Coronary artery (tissue), 2 donors: ENCODE measurements at regions not wholly inside any gene's neighbourhood (a gene's known extent, or its start where the extent isn't known, plus 50 kb on each side); places are given as distances from the start of the nearest gene placed in this dataset.

Experiments
- DNase-seq: peaks from one replicate; pipeline ENCODE4 v3.0.0-alpha.2; 2017; ENCODE audit warnings: low spot score
- H3K27ac ChIP-seq, 2 donors: fragments of 200-600 bp; sonication (generic); one replicate each; pipeline ENCODE4 v1.5.1; 2016 to 2019
- H3K4me3 ChIP-seq: fragments of 200-600 bp; sonication (generic); 2 replicates; pipeline ENCODE4 v1.5.1; 2016; ENCODE audit warnings: mild to moderate bottlenecking, moderate library complexity
- TF ChIP-seq, protein P1 (sequence below): fragments of 200-600 bp; sonication (generic); IDR thresholded peaks from one replicate; pipeline ENCODE4 v1.5.1; 2019; ENCODE audit warnings: antibody characterized with exemption

DNA sequence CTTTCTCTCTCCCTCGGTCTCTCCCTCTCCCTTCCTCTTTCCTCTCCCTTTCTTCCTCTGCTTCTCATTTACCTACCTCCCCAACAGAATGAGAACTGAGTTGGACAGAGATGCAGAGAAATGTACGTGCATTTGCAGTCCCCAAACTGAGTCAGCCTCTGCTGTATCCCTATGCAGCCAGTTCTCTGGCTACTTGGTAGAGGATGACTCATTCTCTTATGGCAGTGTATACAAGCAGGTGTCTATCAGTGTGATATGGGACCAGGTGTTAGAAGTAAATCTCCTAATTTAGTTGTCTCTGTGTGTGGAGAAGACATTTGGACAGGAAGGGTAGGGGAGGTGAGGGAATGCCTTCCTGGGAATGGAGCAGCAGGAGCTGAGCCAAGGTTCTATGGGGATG lies 470.8 kb downstream of the CD109 start:
- Histone ChIP-seq H3K27ac (no peak overlapping the region), H3K4me3 (no peak overlapping the region)
- no peak for DNase-seq
- TF ChIP-seq, protein P1, sequence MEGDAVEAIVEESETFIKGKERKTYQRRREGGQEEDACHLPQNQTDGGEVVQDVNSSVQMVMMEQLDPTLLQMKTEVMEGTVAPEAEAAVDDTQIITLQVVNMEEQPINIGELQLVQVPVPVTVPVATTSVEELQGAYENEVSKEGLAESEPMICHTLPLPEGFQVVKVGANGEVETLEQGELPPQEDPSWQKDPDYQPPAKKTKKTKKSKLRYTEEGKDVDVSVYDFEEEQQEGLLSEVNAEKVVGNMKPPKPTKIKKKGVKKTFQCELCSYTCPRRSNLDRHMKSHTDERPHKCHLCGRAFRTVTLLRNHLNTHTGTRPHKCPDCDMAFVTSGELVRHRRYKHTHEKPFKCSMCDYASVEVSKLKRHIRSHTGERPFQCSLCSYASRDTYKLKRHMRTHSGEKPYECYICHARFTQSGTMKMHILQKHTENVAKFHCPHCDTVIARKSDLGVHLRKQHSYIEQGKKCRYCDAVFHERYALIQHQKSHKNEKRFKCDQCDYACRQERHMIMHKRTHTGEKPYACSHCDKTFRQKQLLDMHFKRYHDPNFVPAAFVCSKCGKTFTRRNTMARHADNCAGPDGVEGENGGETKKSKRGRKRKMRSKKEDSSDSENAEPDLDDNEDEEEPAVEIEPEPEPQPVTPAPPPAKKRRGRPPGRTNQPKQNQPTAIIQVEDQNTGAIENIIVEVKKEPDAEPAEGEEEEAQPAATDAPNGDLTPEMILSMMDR: no peak

DNA sequence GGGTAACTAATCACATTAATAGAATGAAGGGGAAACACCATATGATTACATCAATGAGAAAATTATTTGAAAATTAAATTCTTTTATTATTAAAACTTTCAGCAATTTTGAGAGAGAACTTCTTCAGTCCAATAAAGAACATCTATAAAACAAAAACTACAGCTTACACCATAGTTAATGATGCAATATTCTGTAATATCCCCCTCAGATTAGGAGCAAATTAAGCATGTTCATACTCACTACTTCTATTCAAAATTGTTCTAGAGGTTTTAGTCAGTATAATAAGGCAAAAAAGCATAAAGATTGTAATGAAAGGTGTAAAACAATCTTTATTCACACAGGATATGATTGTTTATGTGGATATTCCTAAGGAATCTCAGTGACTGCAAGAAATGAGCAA lies 465.4 kb downstream of the CD109 start:
- Histone ChIP-seq H3K4me3 (no peak overlapping the region), H3K27ac (no peak overlapping the region)
- TF ChIP-seq, protein P1: no peak
- DNase-seq: no peak

DNA sequence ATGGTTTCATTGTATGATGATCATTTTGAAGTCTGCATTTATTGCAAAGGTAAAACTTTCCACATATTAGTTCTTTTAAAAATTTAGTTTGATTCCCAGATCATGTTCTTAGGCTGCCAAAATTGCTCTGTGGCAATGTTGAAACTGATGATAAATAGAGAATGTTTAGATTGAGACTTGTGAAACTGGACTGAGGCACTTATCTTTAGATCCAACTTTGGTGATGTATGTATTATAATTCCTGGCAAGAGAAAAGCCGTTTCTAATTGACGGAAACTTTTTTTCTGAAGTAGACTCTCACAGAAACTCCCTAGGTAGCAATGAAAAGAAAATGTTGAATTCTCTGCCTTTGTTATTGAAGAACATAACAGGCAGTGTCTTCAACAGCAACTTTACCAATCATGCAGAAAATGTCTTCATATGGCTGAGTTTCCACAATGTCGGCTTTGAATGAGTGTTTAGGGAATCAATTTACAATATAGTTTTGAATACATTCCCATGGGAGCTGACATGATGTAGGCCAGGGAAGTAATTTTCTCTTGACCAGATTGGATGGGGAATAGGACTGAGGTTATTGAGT lies 456.2 kb downstream of the CD109 start:
- TF ChIP-seq, protein P1: no peak
- DNase-seq: no peak
- H3K27ac ChIP-seq: no peak overlapping the region
- H3K4me3 ChIP-seq: no peak overlapping the region

DNA sequence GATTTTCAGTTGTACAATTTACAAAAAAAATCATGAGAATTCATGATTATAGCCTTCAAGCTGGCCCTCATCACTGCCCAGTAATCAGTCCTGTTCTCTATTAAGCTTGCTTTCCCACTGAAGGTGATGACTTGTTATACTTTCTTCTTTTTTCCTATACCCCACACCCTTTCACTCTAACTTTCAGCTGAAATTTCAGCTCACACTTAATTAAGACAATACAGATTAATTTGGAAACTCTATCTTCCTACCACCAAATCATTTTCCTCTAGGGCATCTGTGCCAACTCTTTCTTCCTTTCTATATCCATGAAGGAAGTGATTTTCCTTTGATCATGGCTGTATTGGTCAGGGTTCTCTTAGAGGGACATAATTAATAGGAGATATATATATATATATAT lies 449.9 kb downstream of the CD109 start:
- Histone ChIP-seq H3K27ac (no peak overlapping the region), H3K4me3 (no peak overlapping the region)
- no peak for DNase-seq
- TF ChIP-seq, protein P1: no peak

DNA sequence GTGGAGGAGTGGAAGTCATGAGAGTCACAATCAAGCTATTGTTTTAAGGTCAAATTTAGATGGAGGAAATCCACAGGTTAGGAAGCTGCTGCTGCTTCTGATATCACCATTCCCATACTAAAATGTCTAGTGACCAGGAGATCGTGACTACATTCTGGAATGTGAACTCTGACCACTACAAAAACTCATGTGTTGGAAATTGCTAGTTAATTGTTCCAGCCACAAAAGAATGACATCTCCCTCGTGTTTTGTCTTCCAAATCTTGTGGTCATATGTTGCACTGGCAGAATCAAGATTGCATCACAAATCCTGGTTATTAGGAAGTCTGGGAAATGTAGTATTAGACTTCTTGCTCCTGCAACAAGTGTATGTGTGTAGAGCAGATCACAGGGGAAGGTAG lies 441.9 kb downstream of the CD109 start:
- TF ChIP-seq, protein P1: no peak
- DNase-seq: no peak
- H3K27ac ChIP-seq: no peak overlapping the region

DNA sequence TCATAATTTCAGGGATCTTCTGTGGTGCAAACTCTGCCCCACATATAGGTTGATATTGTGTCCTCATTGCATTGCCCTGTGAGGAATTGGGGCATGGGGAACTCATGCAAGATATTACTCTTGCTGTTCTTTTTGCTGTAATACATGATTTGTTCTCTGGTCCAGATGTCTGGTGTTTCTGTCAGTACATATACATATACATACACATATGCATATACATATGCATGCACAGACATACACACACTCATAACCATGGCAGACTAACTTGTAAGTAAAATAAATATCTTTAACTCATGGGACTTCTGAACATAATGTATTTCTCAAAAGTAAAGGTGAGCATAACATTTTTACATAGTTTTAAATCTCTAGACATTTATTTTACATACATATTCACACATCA lies 438.3 kb downstream of the CD109 start:
- H3K4me3 ChIP-seq: no peak overlapping the region
- DNase-seq: no peak
- no peak overlapping the region for H3K27ac ChIP-seq
- TF ChIP-seq, protein P1: no peak

More for the DNA sequence above, 441.9 kb downstream of the CD109 start:
- H3K4me3 ChIP-seq: no peak overlapping the region

DNA sequence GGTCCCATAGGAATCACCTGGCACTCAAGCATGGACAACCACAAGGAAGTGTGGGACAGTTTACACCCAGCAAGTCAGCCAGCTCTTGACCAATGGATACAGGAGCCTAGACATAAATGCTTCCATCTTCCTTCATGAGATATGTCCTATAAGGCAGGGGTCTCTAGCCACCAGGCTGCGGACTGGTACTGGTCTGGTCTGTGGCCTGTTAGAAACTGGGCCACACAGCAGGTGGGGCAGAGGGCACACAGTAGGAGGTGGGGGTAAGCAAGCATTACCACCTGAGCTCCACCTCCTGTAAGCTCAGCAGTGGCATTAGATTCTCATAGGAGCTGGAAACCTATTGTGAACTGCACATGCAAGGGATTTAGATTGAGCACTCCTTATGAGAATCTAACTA lies 437.1 kb downstream of the CD109 start:
- Histone ChIP-seq H3K4me3 (no peak overlapping the region), H3K27ac (no peak overlapping the region)
- DNase-seq: no peak
- TF ChIP-seq, protein P1: no peak
